Liver (tissue), 8 donors: ENCODE measurements at regions not wholly inside any gene's neighbourhood (a gene's known extent, or its start where the extent isn't known, plus 50 kb on each side); places are given as distances from the start of the nearest gene placed in this dataset.
"Not testable (repeated sequence)": the region's sequence is repeated elsewhere in the genome, so short reads cannot be mapped to it uniquely, and the experiment has no call there.

Experiments
- DNase-seq: peaks from one replicate; pipeline ENCODE4 v3.0.0-alpha.2; 2017; ENCODE audit warnings: low spot score
- H3K27ac ChIP-seq, 2 donors: one replicate each; pipeline ENCODE4 v1.7.0; 2013; ENCODE audit warnings: inconsistent platforms in 2 of 2, low read length in 2 of 2, control low read depth in 1 of 2, low read depth in 1 of 2, mild to moderate bottlenecking in 1 of 2
- H3K27me3 ChIP-seq, 4 donors: one replicate each; pipeline versions ENCODE4 v1.6.1 to v1.7.0; 2013; ENCODE audit warnings: low read length in 3 of 4, inconsistent platforms in 1 of 4, mild to moderate bottlenecking in 1 of 4, moderate library complexity in 1 of 4; ENCODE audit not compliant: control insufficient read depth in 4 of 4, insufficient read depth in 4 of 4
- H3K36me3 ChIP-seq, 4 donors: one replicate each; pipeline versions ENCODE4 v1.6.1 to v1.7.0; 2013; ENCODE audit warnings: low read length in 3 of 4, mild to moderate bottlenecking in 3 of 4, low read depth in 1 of 4, moderate library complexity in 1 of 4; ENCODE audit not compliant: control insufficient read depth in 4 of 4, insufficient read depth in 3 of 4
- H3K4me1 ChIP-seq, 4 donors: one replicate each; pipeline versions ENCODE4 v1.6.1 to v1.7.0; 2013; ENCODE audit warnings: low read length in 3 of 4, mild to moderate bottlenecking in 3 of 4, moderate library complexity in 1 of 4; ENCODE audit not compliant: control insufficient read depth in 4 of 4, insufficient read depth in 4 of 4
- H3K4me3 ChIP-seq, 3 donors: one replicate each; pipeline versions ENCODE4 v1.6.1 to v1.7.0; 2013; ENCODE audit warnings: low read length in 3 of 3, control low read depth in 1 of 3, low read depth in 1 of 3, mild to moderate bottlenecking in 1 of 3
- H3K9ac ChIP-seq, 2 donors: one replicate each; pipeline ENCODE4 v1.7.0; 2013; ENCODE audit warnings: low read length in 2 of 2, mild to moderate bottlenecking in 2 of 2, moderate library complexity in 2 of 2, control low read depth in 1 of 2, low read depth in 1 of 2
- H3K9me3 ChIP-seq, 4 donors: one replicate each; pipeline versions ENCODE4 v1.6.1 to v1.7.0; 2013; ENCODE audit warnings: low read length in 3 of 4; ENCODE audit not compliant: control insufficient read depth in 4 of 4
- ATF3 ChIP-seq: IDR thresholded peaks from 2 replicates; pipeline ENCODE4 v1.6.1; 2016; ENCODE audit warnings: antibody characterized with exemption
- CTCF ChIP-seq: fragments of 150-350 bp; IDR thresholded peaks from 2 replicates; pipeline ENCODE4 v1.5.1; 2017; ENCODE audit warnings: improper control_type of control experiment, low read depth, low read length; ENCODE audit not compliant: missing input control
- EGR1 ChIP-seq, 2 donors: IDR thresholded peaks; 2 replicates each; pipeline ENCODE4 v1.6.1; 2016 to 2018; ENCODE audit warnings: antibody characterized with exemption in 2 of 2, low read depth in 2 of 2
- FOXA1 ChIP-seq: IDR thresholded peaks from 2 replicates; pipeline ENCODE4 v1.6.1; 2016; ENCODE audit warnings: antibody characterized with exemption
- FOXA2 ChIP-seq: IDR thresholded peaks from 2 replicates; pipeline ENCODE4 v1.6.1; 2016; ENCODE audit warnings: antibody characterized with exemption
- GABPA ChIP-seq, 2 donors: IDR thresholded peaks in 1 of 2; conservative IDR thresholded peaks in 1 of 2; 2 replicates each; pipeline ENCODE4 v1.6.1; 2016; ENCODE audit warnings: antibody characterized with exemption in 2 of 2, mild to moderate bottlenecking in 1 of 2, moderate library complexity in 1 of 2
- HNF4A ChIP-seq, 2 donors: conservative IDR thresholded peaks; 2 replicates each; pipeline ENCODE4 v1.6.1; 2016; ENCODE audit warnings: antibody characterized with exemption in 2 of 2, mild to moderate bottlenecking in 2 of 2
- HNF4G ChIP-seq: IDR thresholded peaks from 2 replicates; pipeline ENCODE4 v1.6.1; 2016; ENCODE audit warnings: antibody characterized with exemption
- JUND ChIP-seq, 2 donors: IDR thresholded peaks; 2 replicates each; pipeline ENCODE4 v1.6.1; 2016; ENCODE audit warnings: antibody characterized with exemption in 2 of 2
- MAX ChIP-seq: IDR thresholded peaks from 2 replicates; pipeline ENCODE4 v1.6.1; 2016; ENCODE audit warnings: antibody characterized with exemption
- NR2F2 ChIP-seq: IDR thresholded peaks from 2 replicates; pipeline ENCODE4 v1.6.1; 2016; ENCODE audit warnings: antibody characterized with exemption
- RAD21 ChIP-seq, 2 donors: IDR thresholded peaks; 2 replicates each; pipeline ENCODE4 v1.6.1; 2016; ENCODE audit warnings: antibody characterized with exemption in 2 of 2, mild to moderate bottlenecking in 2 of 2
- REST ChIP-seq: IDR thresholded peaks from 2 replicates; pipeline ENCODE4 v1.6.1; 2016; ENCODE audit warnings: antibody characterized with exemption, mild to moderate bottlenecking
- RXRA ChIP-seq, 2 donors: IDR thresholded peaks; 2 replicates each; pipeline ENCODE4 v1.6.1; 2017 to 2018; ENCODE audit warnings: antibody characterized with exemption in 2 of 2, mild to moderate bottlenecking in 1 of 2
- SP1 ChIP-seq: IDR thresholded peaks from 2 replicates; pipeline ENCODE4 v1.6.1; 2018; ENCODE audit warnings: antibody characterized with exemption, mild to moderate bottlenecking
- TAF1 ChIP-seq: conservative IDR thresholded peaks from 2 replicates; pipeline ENCODE4 v1.6.1; 2016; ENCODE audit warnings: antibody characterized with exemption, mild to moderate bottlenecking
- YY1 ChIP-seq: IDR thresholded peaks from 2 replicates; pipeline ENCODE4 v1.6.1; 2016; ENCODE audit warnings: antibody characterized with exemption, mild to moderate bottlenecking
- ZBTB33 ChIP-seq: IDR thresholded peaks from 2 replicates; pipeline ENCODE4 v1.6.1; 2016; ENCODE audit warnings: antibody characterized with exemption
- WGBS: extraction: QIAGEN DNeasy Blood & Tissue Kit; methylation state at CpG from one replicate; pipeline ENCODE4 v1.1.7; 2013; 5-methylcytosine and 5-hydroxymethylcytosine counted together
- donor health status: healthy.
- donor health status: healthy.
- donor health status: healthy.
- donor health status: healthy.
- donor health status: healthy.

- H3K27me3 ChIP-seq, result no peaks in the 10 kb centered on the region
- WGBS, result 91% methylated on average over 6 of the region's 6 CpGs
- H3K4me3 ChIP-seq, result no peak overlapping the region
- no peak overlapping the region for H3K27ac ChIP-seq
- TF ChIP-seq RAD21 (IDR thresholded peaks at IDR 0.05) (no peak), ATF3 (no peak), YY1 (no peak), NR2F2 (no peak), CTCF (no peak), FOXA1 (no peak), MAX (no peak), TAF1 (no peak), JUND (IDR thresholded peaks at IDR 0.05) (no peak), REST (no peak), FOXA2 (no peak), HNF4A (conservative IDR thresholded peaks at IDR 0.05) (no peak), HNF4G (no peak), SP1 (no peak), GABPA (IDR thresholded peaks at IDR 0.05 in 1 of 2, conservative IDR thresholded peaks at IDR 0.05 in 1 of 2) (no peak), EGR1 (IDR thresholded peaks at IDR 0.05; ENCODE audit: low read depth in 2 of 2) (no peak), RXRA (IDR thresholded peaks at IDR 0.05) (no peak), ZBTB33 (no peak)
- H3K4me1 ChIP-seq, result no peaks in the 10 kb centered on the region
- H3K36me3 ChIP-seq, result no peaks in the 10 kb centered on the region
- no peaks in the 10 kb centered on the region for H3K9me3 ChIP-seq
- H3K9ac ChIP-seq, result no peak overlapping the region
- DNase-seq, result no peak
These were observed 581.0 kb downstream of the UQCRFS1 start for GRCh38 chr19:28631961-28632360.

GRCh38 chr19:28627669-28628068 is 585.3 kb downstream of the UQCRFS1 start:
- TF ChIP-seq SP1 (no peak), JUND (IDR thresholded peaks at IDR 0.05) (no peak), FOXA1 (no peak), ZBTB33 (no peak)
- DNase-seq, result no peak
- H3K27me3 ChIP-seq, result no peaks in the 10 kb centered on the region
- no peaks in the 10 kb centered on the region for H3K9me3 ChIP-seq
- H3K4me1 ChIP-seq, result no peaks in the 10 kb centered on the region
- H3K9ac ChIP-seq, result no peak overlapping the region
- 82% methylated on average over 1 of the region's 1 CpG for WGBS
- no peaks in the 10 kb centered on the region for H3K36me3 ChIP-seq
- H3K27ac ChIP-seq, result no peak overlapping the region
- no peak overlapping the region for H3K4me3 ChIP-seq

GRCh38 chr19:28626407-28626806 is 586.5 kb downstream of the UQCRFS1 start:
- not testable (repeated sequence) for H3K9me3 ChIP-seq, H3K27ac ChIP-seq, H3K4me1 ChIP-seq, H3K27me3 ChIP-seq, H3K9ac ChIP-seq, H3K4me3 ChIP-seq, H3K36me3 ChIP-seq, DNase-seq
- WGBS, result 91% methylated on average over 2 of the region's 2 CpGs
